HG03139 (cell line): ENCODE measurements at regions not wholly inside any gene's neighbourhood (a gene's known extent, or its start where the extent isn't known, plus 50 kb on each side); places are given as distances from the start of the nearest gene placed in this dataset.

ENCODE experiments used
- ATAC-seq: cut with Tn5 transposase; IDR thresholded peaks from one replicate; pipeline ENCODE4 v1.9.1; 2021; ENCODE audit not compliant: unreplicated experiment

DNA sequence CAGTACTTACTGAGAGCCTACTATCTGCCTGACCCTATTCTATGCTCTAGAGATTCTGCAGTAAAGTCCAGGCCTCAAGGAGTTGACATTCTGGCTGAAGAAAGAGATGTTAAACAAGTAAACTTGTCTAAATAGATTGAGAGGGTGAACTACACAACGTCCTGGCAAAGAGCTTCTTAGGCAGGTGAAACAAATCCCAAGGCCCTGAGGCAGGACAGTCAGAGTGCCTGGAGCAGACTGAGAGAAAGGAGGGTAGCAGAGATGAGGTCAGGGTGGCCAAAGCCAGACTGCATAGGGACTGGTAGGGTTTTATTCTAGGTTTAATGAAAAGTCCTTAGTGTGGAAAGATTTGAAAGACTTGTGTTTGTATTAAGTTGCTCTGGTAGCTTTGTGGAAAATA is 84.5 kb upstream of the ATP11B start:
- no peak for ATAC-seq

DNA sequence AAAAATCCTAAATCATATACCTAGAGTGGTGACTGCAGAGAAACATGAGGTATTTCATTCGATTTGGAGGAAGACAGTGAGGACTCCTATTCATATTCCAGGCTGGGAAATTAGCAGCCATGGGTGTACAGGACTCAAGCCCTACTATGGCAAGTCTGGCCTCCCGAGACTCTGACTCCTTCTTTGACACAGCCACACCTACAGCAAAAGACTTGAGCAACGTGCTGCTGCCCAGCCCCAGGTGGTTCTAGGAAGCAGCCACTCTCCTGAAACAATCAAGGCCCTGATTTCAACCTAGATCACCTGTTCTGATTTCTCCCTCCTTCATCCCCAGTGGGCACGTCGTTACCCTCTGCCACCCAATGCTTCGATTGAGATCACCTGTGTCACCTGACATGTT is 84.0 kb upstream of the ATP11B start:
- ATAC-seq = no peak

DNA sequence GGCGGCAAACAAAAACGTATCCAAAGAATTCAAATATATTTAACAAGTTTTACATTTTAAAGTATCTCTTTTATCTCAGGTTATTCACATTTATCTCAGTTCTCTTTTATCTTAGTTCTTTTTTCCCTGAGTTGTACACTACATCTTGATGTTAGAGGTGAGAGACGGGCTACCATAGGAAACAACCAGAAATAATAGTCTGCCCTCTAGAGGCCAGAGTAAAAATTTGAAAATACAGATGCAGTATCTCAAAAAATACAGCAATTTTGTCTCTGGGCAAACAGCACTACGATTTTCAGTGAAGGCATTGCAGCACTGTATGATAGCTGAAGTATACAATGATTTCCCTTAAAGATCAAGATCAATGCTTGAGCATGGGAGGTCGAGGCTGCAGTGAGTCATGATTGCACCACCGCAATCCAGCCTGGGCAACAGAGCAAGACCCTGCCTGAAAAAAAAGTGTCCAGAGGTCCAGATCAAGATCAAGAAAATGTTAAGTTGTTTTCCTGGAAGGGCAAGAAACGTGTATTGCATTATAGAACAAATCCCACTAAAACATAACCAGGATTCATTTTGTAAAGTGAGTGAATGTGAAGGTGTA is 82.6 kb upstream of the ATP11B start:
- peak; percentile 52 for ATAC-seq

DNA sequence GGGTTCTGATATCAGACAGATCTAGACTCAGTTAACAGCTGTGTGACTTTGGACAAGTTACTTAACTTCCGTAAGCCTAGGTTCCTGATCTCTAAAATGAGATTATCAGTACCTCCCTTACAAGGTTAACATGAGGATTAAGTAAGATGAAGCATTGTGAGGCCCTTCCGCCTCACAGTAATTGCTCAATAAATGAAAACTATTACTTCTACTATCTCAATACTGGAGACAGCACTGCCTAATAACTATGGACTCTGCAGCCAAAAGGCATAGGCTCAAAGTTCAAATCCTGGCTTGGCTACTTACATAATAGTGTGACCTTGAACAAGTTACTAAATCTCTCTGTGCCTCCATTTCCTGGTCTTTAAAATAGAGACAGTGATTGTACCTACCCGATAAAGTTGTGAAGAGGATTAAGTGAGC is 82.0 kb upstream of the ATP11B start:
- ATAC-seq = no peak

DNA sequence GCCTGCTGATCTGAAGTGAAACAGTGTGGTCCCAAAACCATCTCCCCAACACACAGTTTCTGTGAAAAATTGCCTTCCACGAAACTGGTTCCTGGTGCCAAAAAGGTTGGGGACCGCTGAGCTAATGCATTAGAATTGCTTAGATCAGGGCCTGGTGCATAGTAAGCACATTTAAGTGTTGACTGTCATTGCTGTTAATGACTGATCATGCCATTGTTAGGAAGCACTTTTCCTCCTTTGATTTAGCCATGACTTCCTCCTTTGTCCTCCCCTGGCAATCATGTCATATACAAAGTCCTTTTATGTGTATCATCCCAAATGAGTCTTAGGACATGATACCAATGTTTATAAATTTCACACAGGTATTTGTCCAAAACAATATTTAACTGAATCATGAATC is 81.5 kb upstream of the ATP11B start:
- ATAC-seq = no peak

DNA sequence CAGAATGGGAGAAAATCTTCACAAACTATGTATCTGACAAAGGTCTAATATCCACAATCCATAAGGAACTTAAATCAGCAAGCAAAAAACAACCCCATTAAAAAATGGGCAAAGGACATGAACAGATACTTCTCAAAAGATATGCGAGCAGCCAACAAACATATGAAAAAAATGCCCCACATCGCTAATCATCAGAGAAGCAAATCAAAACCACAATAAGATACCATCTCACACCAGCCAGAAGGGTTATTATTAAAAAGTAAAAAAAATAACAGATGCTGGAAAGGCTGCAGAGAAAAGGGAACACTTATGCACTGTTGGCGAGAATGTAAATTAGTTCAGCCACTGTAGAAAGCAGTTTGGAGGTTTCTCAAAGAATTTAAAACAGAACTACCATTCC is 80.2 kb upstream of the ATP11B start:
- ATAC-seq = no peak

DNA sequence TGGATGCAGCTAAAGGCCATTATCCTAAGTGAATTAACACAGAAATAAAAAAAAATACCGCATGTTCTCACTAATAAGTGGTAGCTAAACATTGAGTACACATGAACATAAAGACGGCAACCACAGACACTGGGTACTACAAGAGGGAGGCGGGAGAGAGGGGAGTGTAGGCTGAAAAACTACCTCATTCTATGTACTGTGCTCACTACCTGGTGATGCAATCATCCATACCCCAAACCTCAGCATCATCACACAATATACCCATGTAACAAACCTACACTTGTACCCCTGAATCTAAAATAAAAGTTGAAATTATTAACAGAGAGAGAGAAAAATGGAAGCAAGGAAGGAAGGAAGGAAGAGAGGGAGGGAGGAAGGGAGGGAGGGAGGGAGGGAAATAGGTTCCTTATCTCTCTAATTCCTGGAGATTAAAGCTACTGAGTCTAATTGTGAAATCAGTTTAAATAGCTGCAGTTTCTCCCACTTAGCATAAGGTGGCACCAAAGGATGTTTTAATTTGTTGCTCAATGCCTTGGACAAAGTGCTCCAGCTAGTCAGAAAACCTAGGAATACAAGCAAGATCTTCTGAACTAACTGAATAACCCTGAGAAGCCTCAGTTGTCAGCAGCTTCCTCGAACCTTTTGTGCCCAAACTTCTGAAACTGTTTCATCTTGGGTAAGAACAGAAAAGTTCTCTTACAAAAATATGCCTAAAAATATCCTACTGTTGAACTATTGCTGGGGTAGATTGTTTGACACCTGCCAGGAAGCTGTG is 79.4 kb upstream of the ATP11B start:
- peak; percentile 40 for ATAC-seq

DNA sequence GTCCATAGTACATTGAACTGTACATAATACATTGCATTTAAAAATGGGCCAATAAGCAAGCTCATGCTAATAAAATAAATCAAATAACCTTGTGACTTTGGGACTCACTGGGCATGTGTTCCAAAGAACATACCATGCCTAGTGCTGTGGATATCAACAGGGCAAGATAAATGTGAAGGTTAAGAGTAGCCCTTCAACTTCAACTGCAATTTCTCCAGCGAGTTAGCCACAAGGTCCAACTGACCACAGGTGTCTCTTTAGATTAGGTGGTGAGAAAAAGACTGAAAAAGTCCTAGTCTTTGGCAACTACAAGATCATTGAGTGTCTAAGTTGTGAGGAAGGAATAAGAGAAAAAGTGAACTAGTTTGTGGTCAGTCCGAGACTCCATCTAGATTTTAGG is 78.3 kb upstream of the ATP11B start:
- no peak for ATAC-seq

DNA sequence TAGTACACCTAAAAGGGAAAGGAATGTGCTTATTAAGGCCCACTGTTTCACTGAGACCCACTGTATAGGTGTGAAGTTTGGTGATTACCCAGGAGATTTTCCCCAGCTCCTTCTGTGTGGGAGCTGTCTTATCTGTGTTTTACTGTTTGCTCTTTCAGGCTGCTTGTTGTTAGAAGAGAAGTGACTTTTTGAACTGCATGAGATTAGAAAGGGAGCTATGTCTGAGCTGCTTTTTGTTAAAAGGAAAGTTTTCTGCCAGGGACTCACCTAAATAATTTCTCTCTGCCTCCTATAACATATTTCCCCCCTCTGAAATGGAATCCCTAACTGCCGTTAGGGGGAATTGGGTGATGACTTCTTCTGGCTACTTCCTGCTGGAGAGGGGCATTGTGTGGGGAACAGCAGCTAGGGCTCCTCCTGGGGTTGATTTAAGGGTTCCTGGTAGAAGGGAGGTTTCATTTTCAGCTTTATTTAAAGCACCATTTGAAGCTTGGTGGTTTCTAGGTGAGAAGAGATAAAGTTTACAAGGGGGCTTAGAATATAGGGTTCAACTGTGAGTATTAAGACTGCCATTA is 77.1 kb upstream of the ATP11B start:
- no peak for ATAC-seq

DNA sequence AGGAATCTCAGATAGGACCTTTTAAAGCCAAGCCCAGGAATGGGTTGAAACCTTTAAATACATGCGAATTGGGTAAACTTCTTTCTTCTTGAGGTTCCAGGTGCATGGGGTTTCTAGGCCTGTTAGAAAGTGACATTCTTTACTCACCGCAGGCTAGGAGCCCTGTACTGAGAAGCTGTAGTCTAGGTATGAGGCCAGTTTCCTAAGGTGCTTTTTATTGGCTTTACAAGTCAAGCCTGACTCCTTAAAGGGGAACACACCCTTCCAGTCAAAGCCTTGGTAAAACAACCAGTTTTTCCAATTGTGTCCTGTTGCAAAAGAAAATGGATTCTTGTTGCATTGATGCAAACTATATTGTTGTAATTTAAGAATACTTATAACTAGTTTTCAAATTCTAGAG is 76.1 kb upstream of the ATP11B start:
- ATAC-seq = peak; percentile 78

DNA sequence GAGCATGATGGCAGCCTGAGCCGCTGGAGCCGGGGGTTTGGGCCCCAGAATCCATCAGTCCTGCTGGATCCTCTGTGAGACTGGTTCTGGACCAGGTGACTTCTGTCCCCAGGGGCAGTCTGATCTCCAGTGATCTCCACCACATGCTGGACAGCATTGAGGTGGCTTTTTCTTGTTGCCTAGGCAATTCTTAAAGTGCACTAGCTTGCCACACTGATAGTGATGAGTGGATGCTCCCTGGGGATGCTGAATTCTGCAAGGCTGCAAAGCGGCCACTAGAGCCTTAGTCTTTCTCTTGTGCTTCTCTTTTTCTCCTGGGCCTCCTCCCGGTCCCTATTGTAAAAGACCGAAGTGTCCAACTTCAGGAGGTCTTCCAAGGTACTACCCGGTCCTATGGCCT is 70.4 kb upstream of the ATP11B start:
- ATAC-seq = no peak

DNA sequence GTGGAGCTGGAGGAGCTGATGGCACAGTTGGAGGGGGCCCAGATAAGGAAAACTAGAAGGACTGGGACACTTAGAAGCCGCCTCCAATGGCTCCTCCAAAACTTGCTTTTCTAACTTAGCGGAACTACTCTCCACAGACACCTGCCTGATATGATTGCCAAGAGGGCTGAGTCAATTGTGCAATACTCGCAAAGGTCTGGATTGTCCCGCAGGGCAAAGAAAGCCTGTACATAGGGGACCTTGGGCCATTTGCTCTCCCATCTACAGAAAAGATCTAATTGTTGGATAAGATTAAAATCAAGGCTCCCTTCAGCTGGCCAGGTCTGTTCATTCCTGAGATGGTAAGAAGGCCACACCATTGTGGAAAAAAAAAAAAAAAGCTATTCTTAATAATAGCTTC is 69.7 kb upstream of the ATP11B start:
- no peak for ATAC-seq

DNA sequence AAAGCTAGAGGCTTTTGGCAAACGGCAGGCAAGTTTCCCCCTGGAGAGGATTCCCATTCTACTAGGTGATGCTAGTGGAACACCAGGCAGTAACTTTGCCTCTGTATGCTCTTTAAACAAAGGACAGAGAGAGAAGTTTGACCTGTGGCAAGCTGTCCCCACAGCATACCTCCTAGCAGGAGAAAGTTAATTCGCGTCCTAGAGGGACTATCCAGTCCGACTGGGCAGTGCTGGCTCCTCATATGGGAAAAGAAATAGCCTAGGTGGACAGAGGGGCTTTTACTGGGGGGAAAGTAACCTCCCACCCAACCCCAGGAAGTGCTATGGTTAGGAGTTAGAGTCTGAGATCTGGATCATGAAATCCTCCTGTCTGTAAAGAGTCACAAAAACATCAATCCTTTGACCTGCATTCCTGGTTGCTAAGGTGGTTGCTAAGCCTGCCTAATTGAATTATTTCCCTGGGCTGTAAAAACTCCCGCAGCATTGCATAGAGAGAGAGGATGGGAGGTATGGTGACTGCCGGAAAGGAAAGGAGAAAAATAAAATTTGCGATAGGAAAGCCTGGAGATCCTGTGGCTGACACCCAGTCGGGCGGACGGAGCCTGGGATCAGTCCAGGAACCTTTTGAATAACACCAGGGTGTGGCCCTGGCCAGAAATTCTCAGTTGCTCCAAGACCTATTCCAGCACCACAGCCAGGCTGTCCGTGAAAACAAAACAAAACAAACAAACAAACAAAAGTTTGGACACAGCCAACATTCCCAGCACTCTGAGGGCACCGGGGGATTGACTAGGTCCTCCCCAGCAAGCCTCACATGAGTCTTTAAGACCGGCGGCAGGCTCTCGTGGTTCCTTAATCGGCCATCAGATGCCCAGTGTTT is 67.7 kb upstream of the ATP11B start:
- ATAC-seq = no peak

DNA sequence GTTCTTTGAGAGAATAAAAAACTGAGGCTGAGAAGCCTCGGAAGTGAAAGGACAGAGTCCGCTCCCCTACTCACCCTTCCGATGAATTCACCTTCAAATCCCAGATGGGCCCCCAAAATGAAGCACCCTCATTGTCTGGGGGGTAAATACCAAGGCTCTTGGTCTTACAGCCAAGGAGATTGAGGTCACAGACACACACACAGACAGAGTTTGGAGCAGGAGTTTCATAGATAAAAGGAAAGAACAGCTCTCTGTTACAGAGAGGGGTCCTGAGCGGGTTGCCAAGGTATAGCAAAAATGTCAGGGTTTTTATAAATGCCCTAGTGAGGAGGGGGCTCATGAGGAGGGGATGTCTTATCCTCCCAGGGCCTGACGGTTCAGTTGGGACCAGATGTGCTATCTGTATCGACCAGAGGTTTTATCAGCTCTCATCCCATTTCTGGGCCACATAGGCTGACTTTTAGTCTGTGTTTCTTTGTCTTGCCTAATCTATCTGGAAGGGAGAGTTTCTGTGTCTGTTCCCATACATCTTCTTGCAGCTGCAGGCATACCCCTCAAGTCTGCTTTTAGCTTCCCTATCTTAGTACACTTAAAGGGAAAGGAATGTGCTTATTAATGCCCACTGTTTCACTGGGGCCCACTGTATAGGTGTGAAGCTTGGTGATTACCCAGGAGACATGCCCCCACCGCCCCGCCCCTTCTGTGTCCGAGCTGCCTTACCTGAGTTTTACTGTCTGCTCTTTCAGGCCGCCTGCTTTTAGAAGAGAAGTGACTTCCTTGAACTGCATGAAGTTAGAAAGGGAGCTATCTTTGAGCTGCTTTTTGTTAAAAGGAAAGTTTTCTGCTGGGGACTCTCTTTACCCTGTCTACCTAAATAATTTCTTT is 66.8 kb upstream of the ATP11B start:
- no peak for ATAC-seq

DNA sequence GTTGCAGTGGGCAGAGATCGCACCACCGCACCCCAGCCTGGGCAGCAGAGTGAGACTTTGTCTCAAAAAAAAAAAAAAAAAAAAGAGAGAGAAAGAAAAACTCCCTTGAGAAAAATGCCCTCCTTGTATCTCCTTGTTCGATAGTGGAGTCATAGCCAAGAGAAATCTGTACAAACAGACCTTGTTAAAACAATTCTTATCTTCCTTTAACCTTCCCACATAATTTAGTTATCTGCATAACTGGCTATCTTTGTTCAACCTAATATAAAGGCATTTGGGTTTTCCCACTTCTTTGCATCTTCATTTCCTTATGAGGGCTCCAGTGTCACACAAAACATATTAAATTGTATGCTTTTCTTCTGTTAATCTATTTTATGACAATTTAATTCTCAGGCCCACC is 65.1 kb upstream of the ATP11B start:
- ATAC-seq = no peak

DNA sequence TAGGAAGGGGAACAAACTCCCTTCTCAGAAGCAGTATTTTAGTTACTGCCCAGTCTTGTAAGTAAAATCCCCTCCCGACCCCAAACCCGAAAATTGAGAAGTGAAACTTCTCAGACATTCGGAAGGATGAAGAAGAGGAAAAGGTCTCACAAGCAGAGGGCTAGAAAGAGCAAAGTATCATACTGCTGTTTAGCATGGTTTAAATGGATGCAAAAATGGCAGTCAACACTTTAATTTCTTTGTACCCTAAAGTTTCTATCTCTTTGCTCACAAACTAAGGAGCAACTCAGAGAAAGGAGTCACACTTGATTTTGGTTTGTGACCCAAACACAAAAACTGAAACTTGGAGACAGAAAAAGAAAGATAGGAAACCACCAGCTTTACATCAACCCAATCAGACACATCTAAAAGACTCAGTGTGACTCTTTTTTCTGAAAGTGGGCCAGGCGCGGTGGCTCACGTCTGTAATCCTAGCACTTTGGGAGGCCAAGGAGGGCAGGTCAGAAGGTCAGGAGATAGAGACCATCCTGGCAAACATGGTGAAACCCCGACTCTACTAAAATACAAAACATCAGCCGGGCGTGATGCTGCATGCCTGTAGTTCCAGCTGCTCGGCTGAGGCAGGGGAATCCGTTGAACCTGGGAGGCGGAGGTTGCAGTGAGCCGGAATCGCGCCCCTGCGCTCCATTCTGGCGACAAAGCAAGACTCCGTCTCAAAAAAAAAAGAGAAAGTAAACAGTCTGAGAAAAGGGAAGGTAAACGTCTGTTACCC is 63.2 kb upstream of the ATP11B start:
- peak; percentile 56 for ATAC-seq

DNA sequence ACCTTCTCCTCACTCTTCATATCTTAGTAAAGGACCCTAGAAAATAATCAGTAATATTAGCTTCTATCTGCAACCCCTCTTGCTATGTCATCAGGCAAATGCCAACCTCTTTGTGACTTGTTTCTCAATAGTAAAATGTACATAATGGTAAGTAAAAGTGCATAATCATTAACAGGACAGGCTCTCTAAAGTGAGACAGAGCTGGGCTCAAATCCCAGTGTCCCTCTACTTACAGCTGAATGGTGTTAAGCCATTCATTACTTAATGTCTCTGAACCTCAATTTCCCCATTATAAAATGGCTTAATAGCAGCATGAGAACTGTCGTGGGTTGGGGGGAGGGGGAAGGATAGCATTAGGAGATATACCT is 62.6 kb upstream of the ATP11B start:
- peak; percentile 10 for ATAC-seq

DNA sequence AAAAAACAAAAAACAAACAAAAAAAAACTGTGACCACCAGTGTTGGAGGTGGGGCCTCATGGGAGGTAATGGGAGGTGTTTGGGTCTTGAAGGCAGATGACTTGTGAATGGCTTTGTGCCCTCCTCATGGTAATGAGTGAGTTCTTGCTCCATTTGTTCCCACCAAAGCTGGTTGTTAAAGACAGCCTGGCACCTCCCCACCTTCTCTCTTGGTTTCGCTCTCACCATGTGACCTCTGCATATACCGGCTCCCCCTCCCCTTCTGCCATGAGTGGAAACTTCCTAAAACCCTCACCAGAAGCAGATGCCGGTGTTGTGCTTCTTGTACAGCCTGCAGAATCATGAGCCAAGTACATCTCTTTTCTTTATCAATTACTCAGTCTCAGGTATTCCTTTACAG is 61.5 kb upstream of the ATP11B start:
- ATAC-seq = no peak

DNA sequence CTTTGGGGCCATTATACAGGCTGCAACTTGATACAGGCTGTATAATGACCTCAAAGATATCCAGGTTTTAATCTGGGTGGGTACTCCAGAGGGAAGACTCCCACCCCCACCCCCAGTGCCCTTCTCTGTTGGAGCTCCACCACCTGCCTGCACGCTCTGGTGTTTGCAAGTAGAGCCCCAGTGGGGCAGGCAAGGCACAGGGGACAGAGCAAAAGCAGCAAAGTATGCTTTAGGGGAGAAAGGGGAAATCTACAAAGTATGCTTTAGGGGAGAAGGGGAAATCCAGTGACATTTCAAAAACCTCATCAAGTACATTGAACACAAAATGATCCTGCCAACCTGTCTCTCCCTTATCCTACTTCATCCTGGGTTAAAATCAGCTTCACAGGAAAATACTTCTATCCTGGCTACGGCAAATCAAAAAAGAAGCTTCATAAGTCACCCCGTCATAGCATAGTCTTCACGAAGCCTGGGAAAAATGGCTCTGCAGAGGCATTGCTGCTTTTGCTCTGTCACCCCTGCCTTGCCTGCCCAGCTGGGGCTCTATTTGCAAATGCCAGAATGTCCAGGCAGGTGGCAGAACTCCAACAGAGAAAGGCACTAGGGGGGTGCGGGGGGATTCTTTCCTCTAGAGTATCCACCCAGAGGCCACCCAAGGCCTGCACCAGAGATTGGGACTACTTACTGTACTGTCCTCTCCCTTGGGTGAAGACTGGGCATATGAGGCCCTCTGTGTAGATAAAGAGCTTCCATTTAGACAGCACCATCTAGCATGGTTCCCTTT is 60.9 kb upstream of the ATP11B start:
- no peak for ATAC-seq
